ENCODE measurements at regions not wholly inside any gene's neighbourhood (a gene's known extent, or its start where the extent isn't known, plus 50 kb on each side); places are given as distances from the start of the nearest gene placed in this dataset.

DNA sequence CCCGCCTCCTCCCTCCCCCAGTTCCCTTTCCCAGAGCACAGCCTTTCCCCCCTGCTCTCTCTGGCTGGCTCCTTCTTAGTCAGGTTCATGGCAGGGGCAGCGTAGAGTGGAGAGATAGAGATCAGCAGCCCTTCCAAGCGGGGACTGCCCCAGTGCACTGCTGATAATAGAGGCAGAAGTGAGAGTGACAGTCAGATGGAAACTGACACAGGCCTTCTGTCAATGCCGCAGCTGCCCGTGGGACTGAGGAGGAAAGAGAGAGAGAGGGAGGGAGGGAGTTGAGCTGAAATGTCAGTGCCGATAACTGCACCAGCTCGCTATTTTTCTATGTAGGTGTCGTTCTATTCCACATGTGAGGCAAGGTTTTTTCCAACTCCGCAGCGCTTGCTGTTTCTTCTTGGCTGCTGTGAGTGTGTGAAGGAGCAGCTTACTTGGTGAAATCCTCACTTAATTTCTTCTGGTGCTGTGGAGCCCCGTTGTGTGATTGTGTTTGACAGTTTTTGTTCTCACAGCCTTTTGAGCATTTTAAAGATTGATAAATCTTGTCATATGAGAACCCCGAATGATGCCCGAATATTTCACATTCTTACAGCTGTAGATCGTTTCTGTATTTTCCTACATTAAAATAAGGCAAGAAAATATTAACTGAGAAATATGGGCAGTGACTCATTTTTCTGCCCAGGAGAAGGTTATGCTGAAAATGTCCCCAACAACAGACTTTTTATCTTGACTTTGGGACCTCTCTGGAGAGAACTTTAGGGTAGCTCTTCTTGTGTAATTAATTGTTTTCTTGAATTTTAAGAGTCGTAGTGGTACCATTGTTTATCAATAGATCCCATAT is 386.4 kb upstream of the MMS22L start:
- H3K9ac ChIP-seq (replicated peaks in 1 of 4; ENCODE audit: extremely low read depth in 1 of 4, low read depth in 3 of 4, low read length in 3 of 4): no peak overlapping the region

More for the DNA sequence above, 386.4 kb upstream of the MMS22L start:
- DNase-seq (ENCODE audit: low read depth in 1 of 2, low spot score in 2 of 2): peak in 1 of 2 experiments; percentile 47
- ChIA-PET POLR2A (ENCODE audit: partially characterized antibody) (interaction anchor here (0.5 kb wide), 1 partner anchor 502 kb away, joined by 3 read pairs; no protein-coding TSS in a partner anchor), CTCF (ENCODE audit: partially characterized antibody) (interaction anchor here (0.8 to 1.7 kb wide), 4 partner anchors 12 to 742 kb away, joined by 3 read pairs; no protein-coding TSS in a partner anchor)
- no peak overlapping the region for H3K14ac ChIP-seq (ENCODE audit: insufficient read length)
- H3K4ac ChIP-seq (replicated peaks; ENCODE audit: insufficient read length, low read depth, low read length): no peak overlapping the region
- H3K23me2 ChIP-seq (ENCODE audit: low read depth, low read length): peaks cover 2% of the 10 kb centered on the region; the same call in 1 of the 2 replicates
- H4K5ac ChIP-seq (ENCODE audit: insufficient read length, low read depth, low read length): no peak overlapping the region
- FAIRE-seq: no peak
- no peaks in the 10 kb centered on the region for H3K79me1 ChIP-seq (ENCODE audit: low read depth, low read length)
- TF ChIP-seq SUZ12 (IDR thresholded peaks at IDR 0.05; ENCODE audit: low read length): no peak
- TF ChIP-seq SAP30 (IDR thresholded peaks at IDR 0.05; ENCODE audit: insufficient read depth, insufficient replicate concordance, low read length): peak; percentile 65
- peak in 1 of 2 experiments; percentile 65; a peak in 1 of 4 replicates for TF ChIP-seq SIN3A (conservative IDR thresholded peaks at IDR 0.05 in 1 of 2, IDR thresholded peaks at IDR 0.05 in 1 of 2; ENCODE audit: low read depth in 1 of 2, low read length in 2 of 2)
- no peak for TF ChIP-seq POU5F1 (IDR thresholded peaks at IDR 0.05; ENCODE audit: low read depth, low read length)
- H2BK5ac ChIP-seq (ENCODE audit: low read depth, low read length): no peak overlapping the region
- no peaks in the 10 kb centered on the region for H3K79me2 ChIP-seq (ENCODE audit: control insufficient read depth in 1 of 2, insufficient read depth in 2 of 2, low read length in 2 of 2)
- H4K91ac ChIP-seq (replicated peaks; ENCODE audit: insufficient read length, low read length): no peak overlapping the region
- H3K36me3 ChIP-seq (ENCODE audit: control insufficient read depth in 2 of 4, insufficient read depth in 4 of 4, low read length in 3 of 4): no peaks in the 10 kb centered on the region
- H2BK120ac ChIP-seq (replicated peaks; ENCODE audit: low read depth, low read length): no peak overlapping the region
- peak overlapping the region; percentile 10 to 34; a peak in 3 of 4 replicates for H3K4me2 ChIP-seq (ENCODE audit: insufficient read depth in 1 of 2, low read depth in 2 of 2, low read length in 2 of 2)
- peaks cover 0 to 3% (median 0%) of the 10 kb centered on the region in 4 experiments; a peak in 1 of 7 replicates for H3K4me1 ChIP-seq (replicated peaks in 1 of 4; ENCODE audit: control insufficient read depth in 3 of 4, insufficient read depth in 4 of 4, low read length in 3 of 4)
- no peak overlapping the region for H2AK5ac ChIP-seq (ENCODE audit: low read depth, low read length)
- no peak overlapping the region; the same call in 1 of the 2 replicates for H2AFZ ChIP-seq (ENCODE audit: low read length)
- no peak overlapping the region for H3K56ac ChIP-seq (replicated peaks; ENCODE audit: insufficient read length, low read depth, low read length)
- no peak overlapping the region for H4K8ac ChIP-seq (ENCODE audit: extremely low read depth, insufficient read depth, low read length)
- no peak overlapping the region for H2BK15ac ChIP-seq (ENCODE audit: low read length)
- H3K23ac ChIP-seq (ENCODE audit: insufficient read length): no peak overlapping the region
- H4K20me1 ChIP-seq (replicated peaks in 1 of 2; ENCODE audit: control insufficient read depth in 1 of 2, insufficient read depth in 2 of 2, low read length in 2 of 2): no peaks in the 10 kb centered on the region
- no peak overlapping the region for H3K18ac ChIP-seq (ENCODE audit: extremely low read depth, low read length)
- H3K27ac ChIP-seq (ENCODE audit: low read depth, low read length): no peak overlapping the region
- no peaks in the 10 kb centered on the region for H3K9me3 ChIP-seq (ENCODE audit: insufficient read depth in 2 of 2, low read depth in 1 of 2, low read length in 1 of 2)
- H3K4me3 ChIP-seq (ENCODE audit: extremely low read depth in 1 of 4, insufficient read depth in 2 of 4, low read depth in 3 of 4, low read length in 4 of 4): no peak overlapping the region
- H3K27me3 ChIP-seq (replicated peaks in 1 of 4; ENCODE audit: control insufficient read depth in 3 of 4, extremely low read depth in 1 of 4, insufficient read depth in 3 of 4, low read length in 3 of 4): no peaks in the 10 kb centered on the region
- WGBS, 2 experiments (ENCODE audit: extremely low coverage in 1 of 2, insufficient coverage in 1 of 2, insufficient read length in 1 of 2, insufficient replicate concordance in 2 of 2, low coverage in 1 of 2, low lambda C conversion rate in 2 of 2, missing lambda C conversion rate in 1 of 2): 70% methylated on average over 14 of the region's 15 CpGs; no CpG with 5 or more reads in 1 of the 2 experiments
- no peak overlapping the region for H2BK12ac ChIP-seq (ENCODE audit: low read depth, low read length)
- no peak overlapping the region for H2BK20ac ChIP-seq (ENCODE audit: low read length)
